Upper lobe of left lung (tissue), 6 donors: ENCODE measurements at regions not wholly inside any gene's neighbourhood (a gene's known extent, or its start where the extent isn't known, plus 50 kb on each side); places are given as distances from the start of the nearest gene placed in this dataset.
A peak's percentile ranks its signal among the peaks of the same experiment; 100 is the strongest.

Experiments
- ATAC-seq, 2 donors: fragments of 200-7000 bp; cut with Tn5 transposase; one replicate each; pipeline ENCODE4 v1.9.1; 2022; ENCODE audit warnings: mild to moderate bottlenecking in 2 of 2, moderate library complexity in 2 of 2; ENCODE audit not compliant: low FRiP score in 2 of 2
- DNase-seq, 2 donors: peaks; one replicate each; pipeline ENCODE4 v3.0.0-alpha.2; 2019 to 2020
- H3K27ac ChIP-seq, 4 donors: fragments of 200-600 bp; sonication (generic); one replicate each; pipeline ENCODE4 v1.5.1; 2016 to 2019
- H3K27me3 ChIP-seq, 4 donors: fragments of 200-600 bp; sonication (generic); one replicate each; pipeline ENCODE4 v1.5.1; 2017 to 2019
- H3K36me3 ChIP-seq, 4 donors: fragments of 200-600 bp; sonication (generic); one replicate each; pipeline ENCODE4 v1.5.1; 2016 to 2019
- H3K4me1 ChIP-seq, 4 donors: fragments of 200-600 bp; sonication (generic); one replicate each; pipeline ENCODE4 v1.5.1; 2018 to 2019
- H3K4me3 ChIP-seq, 4 donors: fragments of 200-600 bp; sonication (generic); one replicate each; pipeline ENCODE4 v1.5.1; 2017 to 2019; ENCODE audit warnings: mild to moderate bottlenecking in 2 of 4, moderate library complexity in 1 of 4
- H3K9me3 ChIP-seq, 4 donors: fragments of 200-600 bp; sonication (generic); one replicate each; pipeline ENCODE4 v1.5.1; 2018 to 2019
- CTCF ChIP-seq, 6 experiments: fragments of 450-650 bp in 4 of 6; fragments of 200-600 bp in 2 of 6; sonication (generic) in 2 of 6; IDR thresholded peaks; one replicate each; pipeline ENCODE4 v1.5.1; 2016 to 2019; ENCODE audit warnings: antibody characterized with exemption in 6 of 6
- EP300 ChIP-seq, 4 donors: sonication (generic); formaldehyde crosslinking; IDR thresholded peaks; one replicate each; pipeline ENCODE4 v1.5.1; 2017; ENCODE audit warnings: antibody characterized with exemption in 4 of 4, control low read depth in 2 of 4
- POLR2A ChIP-seq, 4 donors: fragments of 450-650 bp; IDR thresholded peaks; one replicate each; pipeline ENCODE4 v1.5.1; 2016 to 2017; ENCODE audit warnings: antibody characterized with exemption in 4 of 4, mild to moderate bottlenecking in 2 of 4
- POLR2AphosphoS5 ChIP-seq, 2 donors: sonication (generic); formaldehyde crosslinking; IDR thresholded peaks; one replicate each; pipeline ENCODE4 v1.5.1; 2017; ENCODE audit warnings: antibody characterized with exemption in 2 of 2
- WGBS, 2 donors: methylation state at CpG; one replicate each; pipeline ENCODE4 v1.1.5; 2017 to 2018; 5-methylcytosine and 5-hydroxymethylcytosine counted together
- donor health status: DM: no; HTN: no; CAD: no; lungs with moderate emphysema.
- donor health status: DM: no; HTN: yes; CAD: no; lungs with severe emphysema.

DNA sequence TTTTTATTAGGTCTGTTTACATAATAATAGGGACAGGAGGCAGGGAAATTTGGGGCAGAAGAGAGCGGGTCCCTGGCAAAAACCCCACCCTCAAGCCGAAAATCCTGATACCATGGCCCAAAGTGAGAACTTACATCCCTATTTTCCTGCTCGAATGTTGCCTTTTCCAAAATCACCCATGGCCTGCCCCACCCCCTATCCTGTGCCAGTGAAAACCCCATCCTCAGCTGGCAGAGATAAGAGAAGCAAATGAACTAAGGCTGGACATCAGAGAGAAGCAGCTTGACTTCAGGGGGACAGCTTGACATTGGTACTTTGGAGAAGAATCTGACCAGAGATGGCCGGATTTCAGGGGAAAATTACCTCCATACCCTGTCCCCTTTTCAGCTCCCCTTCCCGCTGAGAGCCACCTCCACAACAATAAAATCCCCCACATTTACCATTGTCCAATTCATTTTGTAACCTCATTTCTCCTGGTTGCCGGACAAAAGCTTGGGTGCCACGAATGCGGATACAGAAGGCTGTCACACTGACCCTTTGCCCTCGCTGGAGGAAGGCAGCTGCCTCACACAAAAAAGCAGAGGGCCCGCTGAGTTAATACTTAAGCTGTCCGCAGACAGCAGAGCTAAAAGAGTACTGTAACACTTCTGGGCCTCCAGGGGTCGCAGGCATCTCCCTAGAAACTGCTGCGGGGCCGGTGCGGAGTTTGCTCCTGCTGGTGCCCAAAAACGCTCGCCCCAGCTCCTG lies 196.2 kb downstream of the SNCA start:
- 45 to 52% methylated on average over 14 to 17 of the region's 17 CpGs for WGBS, 2 donors
- peak in 1 of 2 donors; percentile 35 for DNase-seq

DNA sequence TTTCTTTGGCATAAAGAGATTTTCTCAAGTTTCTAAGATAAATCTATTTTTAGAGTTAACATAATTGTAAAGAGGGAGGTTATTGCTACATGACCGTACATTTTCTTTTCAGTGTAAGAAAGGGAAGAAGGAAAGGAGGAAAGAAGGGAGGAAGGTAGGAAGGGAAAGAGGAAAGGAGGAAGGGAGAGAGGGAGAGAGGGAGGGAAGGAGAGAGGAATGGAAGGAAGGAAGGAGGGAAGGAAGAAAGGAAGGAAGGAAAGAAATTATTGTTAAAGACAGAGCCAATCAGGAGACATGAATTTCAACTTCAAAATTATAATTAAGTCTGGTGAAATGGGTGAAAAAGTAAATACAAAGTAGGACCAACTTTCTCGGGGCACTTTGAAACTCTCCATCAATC lies 197.6 kb downstream of the SNCA start:
- Histone ChIP-seq H3K9me3 (no peaks in the 10 kb centered on the region), H3K27me3 (no peaks in the 10 kb centered on the region), H3K4me3 (no peak overlapping the region), H3K36me3 (no peaks in the 10 kb centered on the region), H3K27ac (no peak overlapping the region), H3K4me1 (no peaks in the 10 kb centered on the region)
- TF ChIP-seq POLR2AphosphoS5 (IDR thresholded peaks at IDR 0.05) (no peak), EP300 (IDR thresholded peaks at IDR 0.05) (no peak), CTCF (IDR thresholded peaks at IDR 0.05) (no peak), POLR2A (IDR thresholded peaks at IDR 0.05) (no peak)
- WGBS, 2 donors: 78 to 85% methylated on average over 2 of the region's 2 CpGs
- DNase-seq (no peak), ATAC-seq (no peak)

More for the DNA sequence above, 196.2 kb downstream of the SNCA start:
- H3K27me3 ChIP-seq: no peaks in the 10 kb centered on the region
- no peak overlapping the region for H3K27ac ChIP-seq
- no peaks in the 10 kb centered on the region for H3K36me3 ChIP-seq
- TF ChIP-seq CTCF (IDR thresholded peaks at IDR 0.05) (peak in 1 of 6 experiments; percentile 33), POLR2AphosphoS5 (IDR thresholded peaks at IDR 0.05) (no peak)
- H3K4me3 ChIP-seq: no peak overlapping the region
- ATAC-seq: peak in 1 of 2 donors; percentile 49
- no peaks in the 10 kb centered on the region for H3K4me1 ChIP-seq
- no peaks in the 10 kb centered on the region for H3K9me3 ChIP-seq

DNA sequence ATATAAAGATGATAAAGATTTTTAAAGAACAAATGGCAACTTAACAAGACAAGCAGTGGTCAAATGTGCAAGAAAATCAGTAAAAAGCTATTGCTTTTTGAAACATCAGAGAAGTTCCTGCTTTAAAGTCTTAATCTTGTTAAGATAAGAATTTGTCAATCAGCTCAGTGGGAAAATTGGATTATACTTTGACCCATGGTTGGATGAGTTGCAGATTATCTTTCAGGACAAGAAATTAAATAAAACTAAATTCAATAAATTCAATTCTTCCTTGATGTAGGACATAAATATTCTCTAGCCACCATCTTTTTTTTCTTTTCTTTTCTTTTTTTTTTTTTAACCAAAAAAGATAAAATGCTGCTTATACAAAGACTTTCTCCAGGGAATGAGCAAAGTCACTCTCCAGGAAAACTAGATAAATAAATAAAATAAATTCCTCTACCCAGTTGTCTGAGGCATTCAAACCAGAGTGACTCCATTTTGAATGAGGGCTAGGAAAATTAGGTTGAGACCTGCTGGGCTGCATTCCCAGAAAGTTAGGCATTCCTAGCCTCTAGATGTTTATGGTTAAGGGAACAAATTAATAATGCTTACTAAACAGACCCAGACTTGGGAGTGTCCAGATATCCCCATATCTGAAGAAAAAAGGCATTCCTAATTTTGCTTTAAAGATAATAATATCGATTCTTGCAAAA lies 211.2 kb downstream of the SNCA start:
- no peak for TF ChIP-seq CTCF (IDR thresholded peaks at IDR 0.05)
- no peak for TF ChIP-seq EP300 (IDR thresholded peaks at IDR 0.05)
- TF ChIP-seq POLR2A (IDR thresholded peaks at IDR 0.05): no peak
- no peak for TF ChIP-seq POLR2AphosphoS5 (IDR thresholded peaks at IDR 0.05)
- Histone ChIP-seq H3K36me3 (no peaks in the 10 kb centered on the region), H3K9me3 (no peaks in the 10 kb centered on the region), H3K27me3 (no peaks in the 10 kb centered on the region), H3K4me3 (no peak overlapping the region), H3K27ac (no peak overlapping the region), H3K4me1 (no peaks in the 10 kb centered on the region)
- 80 to 90% methylated on average over 1 of the region's 1 CpG for WGBS, 2 donors
- DNase-seq: no peak
- ATAC-seq: no peak

- TF ChIP-seq POLR2AphosphoS5 (IDR thresholded peaks at IDR 0.05) (no peak), POLR2A (IDR thresholded peaks at IDR 0.05) (no peak), CTCF (IDR thresholded peaks at IDR 0.05) (no peak), EP300 (IDR thresholded peaks at IDR 0.05) (no peak)
- DNase-seq: no peak
These were observed 217.6 kb downstream of the SNCA start for GRCh38 chr4:89619206-89619962.

More at GRCh38 chr4:89619206-89619962, 217.6 kb downstream of the SNCA start:
- Histone ChIP-seq H3K36me3 (no peaks in the 10 kb centered on the region), H3K27me3 (no peaks in the 10 kb centered on the region), H3K4me1 (no peaks in the 10 kb centered on the region), H3K9me3 (no peaks in the 10 kb centered on the region), H3K4me3 (no peak overlapping the region), H3K27ac (no peak overlapping the region)
- WGBS, 2 donors: 56 to 64% methylated on average over 1 of the region's 1 CpG
- no peak for ATAC-seq
